ENCODE measurements at regions not wholly inside any gene's neighbourhood (a gene's known extent, or its start where the extent isn't known, plus 50 kb on each side); places are given as distances from the start of the nearest gene placed in this dataset.

DNA sequence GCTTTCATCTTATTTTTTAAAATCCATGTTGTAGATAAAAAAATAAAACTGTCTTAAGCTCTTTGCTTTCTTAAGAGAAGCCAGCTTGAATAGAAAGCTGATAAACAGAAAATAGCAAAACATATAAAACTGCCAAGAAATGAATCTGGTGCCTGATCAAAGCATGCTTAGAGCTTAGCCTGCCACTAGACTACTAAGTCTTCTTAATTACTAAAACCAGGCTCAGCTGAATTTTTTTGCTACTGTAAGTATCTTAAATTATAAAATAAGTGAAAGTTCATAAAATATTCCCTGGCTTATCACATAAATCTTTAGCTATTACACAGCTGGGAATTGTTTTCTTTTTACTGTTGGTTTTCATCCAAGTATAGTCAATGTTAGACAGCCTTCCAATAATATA lies 803.9 kb downstream of the DIPK2A start (continued):
- TF ChIP-seq, protein P1, sequence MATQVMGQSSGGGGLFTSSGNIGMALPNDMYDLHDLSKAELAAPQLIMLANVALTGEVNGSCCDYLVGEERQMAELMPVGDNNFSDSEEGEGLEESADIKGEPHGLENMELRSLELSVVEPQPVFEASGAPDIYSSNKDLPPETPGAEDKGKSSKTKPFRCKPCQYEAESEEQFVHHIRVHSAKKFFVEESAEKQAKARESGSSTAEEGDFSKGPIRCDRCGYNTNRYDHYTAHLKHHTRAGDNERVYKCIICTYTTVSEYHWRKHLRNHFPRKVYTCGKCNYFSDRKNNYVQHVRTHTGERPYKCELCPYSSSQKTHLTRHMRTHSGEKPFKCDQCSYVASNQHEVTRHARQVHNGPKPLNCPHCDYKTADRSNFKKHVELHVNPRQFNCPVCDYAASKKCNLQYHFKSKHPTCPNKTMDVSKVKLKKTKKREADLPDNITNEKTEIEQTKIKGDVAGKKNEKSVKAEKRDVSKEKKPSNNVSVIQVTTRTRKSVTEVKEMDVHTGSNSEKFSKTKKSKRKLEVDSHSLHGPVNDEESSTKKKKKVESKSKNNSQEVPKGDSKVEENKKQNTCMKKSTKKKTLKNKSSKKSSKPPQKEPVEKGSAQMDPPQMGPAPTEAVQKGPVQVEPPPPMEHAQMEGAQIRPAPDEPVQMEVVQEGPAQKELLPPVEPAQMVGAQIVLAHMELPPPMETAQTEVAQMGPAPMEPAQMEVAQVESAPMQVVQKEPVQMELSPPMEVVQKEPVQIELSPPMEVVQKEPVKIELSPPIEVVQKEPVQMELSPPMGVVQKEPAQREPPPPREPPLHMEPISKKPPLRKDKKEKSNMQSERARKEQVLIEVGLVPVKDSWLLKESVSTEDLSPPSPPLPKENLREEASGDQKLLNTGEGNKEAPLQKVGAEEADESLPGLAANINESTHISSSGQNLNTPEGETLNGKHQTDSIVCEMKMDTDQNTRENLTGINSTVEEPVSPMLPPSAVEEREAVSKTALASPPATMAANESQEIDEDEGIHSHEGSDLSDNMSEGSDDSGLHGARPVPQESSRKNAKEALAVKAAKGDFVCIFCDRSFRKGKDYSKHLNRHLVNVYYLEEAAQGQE (IDR thresholded peaks at IDR 0.05; ENCODE audit: unreplicated experiment): no peak
- TF ChIP-seq, protein P2, sequence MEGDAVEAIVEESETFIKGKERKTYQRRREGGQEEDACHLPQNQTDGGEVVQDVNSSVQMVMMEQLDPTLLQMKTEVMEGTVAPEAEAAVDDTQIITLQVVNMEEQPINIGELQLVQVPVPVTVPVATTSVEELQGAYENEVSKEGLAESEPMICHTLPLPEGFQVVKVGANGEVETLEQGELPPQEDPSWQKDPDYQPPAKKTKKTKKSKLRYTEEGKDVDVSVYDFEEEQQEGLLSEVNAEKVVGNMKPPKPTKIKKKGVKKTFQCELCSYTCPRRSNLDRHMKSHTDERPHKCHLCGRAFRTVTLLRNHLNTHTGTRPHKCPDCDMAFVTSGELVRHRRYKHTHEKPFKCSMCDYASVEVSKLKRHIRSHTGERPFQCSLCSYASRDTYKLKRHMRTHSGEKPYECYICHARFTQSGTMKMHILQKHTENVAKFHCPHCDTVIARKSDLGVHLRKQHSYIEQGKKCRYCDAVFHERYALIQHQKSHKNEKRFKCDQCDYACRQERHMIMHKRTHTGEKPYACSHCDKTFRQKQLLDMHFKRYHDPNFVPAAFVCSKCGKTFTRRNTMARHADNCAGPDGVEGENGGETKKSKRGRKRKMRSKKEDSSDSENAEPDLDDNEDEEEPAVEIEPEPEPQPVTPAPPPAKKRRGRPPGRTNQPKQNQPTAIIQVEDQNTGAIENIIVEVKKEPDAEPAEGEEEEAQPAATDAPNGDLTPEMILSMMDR (conservative IDR thresholded peaks at IDR 0.05; ENCODE audit: low read depth in 2 of 2): no peak
- TF ChIP-seq POLR2AphosphoS5 (IDR thresholded peaks at IDR 0.05; ENCODE audit: low read depth) (no peak), ZNF114 (CRISPR knock-in tag; IDR thresholded peaks at IDR 0.05) (no peak)

DNA sequence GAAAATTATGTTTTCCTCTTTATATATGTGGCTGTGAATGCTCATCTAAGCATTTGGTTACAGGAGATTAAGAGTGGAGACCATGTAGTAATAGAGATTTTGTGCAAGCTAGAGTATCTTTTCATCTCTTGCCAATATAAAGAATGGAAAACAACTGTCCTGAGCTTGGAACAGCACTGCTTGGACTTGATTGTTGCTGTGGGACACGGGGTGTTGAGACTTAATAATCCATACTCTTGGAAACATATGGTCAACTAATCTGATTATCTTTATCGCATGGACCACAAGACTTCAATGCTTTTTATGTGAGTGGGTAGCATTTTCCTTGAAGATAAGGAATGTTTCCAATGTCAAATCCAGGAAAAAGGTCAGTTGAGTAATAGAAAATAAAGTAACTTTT lies 806.3 kb downstream of the DIPK2A start:
- Histone ChIP-seq H3K36me3 (ENCODE audit: insufficient read depth) (no peaks in the 10 kb centered on the region), H3K79me2 (replicated peaks; ENCODE audit: insufficient read depth) (no peaks in the 10 kb centered on the region), H3K4me1 (ENCODE audit: insufficient read depth) (no peaks in the 10 kb centered on the region), H2AFZ (no peak overlapping the region), H3K27me3 (ENCODE audit: insufficient read depth) (no peaks in the 10 kb centered on the region), H3K4me2 (no peak overlapping the region), H3K4me3 (no peak overlapping the region), H3K27ac (ENCODE audit: low read depth) (no peak overlapping the region), H3K9me2 (ENCODE audit: insufficient read depth) (peaks cover 5% of the 10 kb centered on the region), H4K20me1 (replicated peaks; ENCODE audit: insufficient read depth) (no peaks in the 10 kb centered on the region), H3F3A (replicated peaks; ENCODE audit: low read depth) (no peaks in the 10 kb centered on the region)
- no peak overlapping the region for H3K27ac Mint-ChIP-seq
- no peaks in the 10 kb centered on the region for H3K9me3 Mint-ChIP-seq
- H3K36me3 Mint-ChIP-seq (ENCODE audit: low read depth): no peaks in the 10 kb centered on the region
- no peak overlapping the region for H3K4me3 Mint-ChIP-seq
- H3K4me1 Mint-ChIP-seq: no peaks in the 10 kb centered on the region
- ATAC-seq (no peak), DNase-seq (ENCODE audit: low spot score) (no peak)
- H3K27me3 Mint-ChIP-seq (ENCODE audit: insufficient read depth, low read depth, poor library complexity): no peaks in the 10 kb centered on the region
- TF ChIP-seq, protein P1 (IDR thresholded peaks at IDR 0.05; ENCODE audit: unreplicated experiment): no peak
- no peak for TF ChIP-seq JUNB (IDR thresholded peaks at IDR 0.05; ENCODE audit: unreplicated experiment)
- TF ChIP-seq, protein P2 (conservative IDR thresholded peaks at IDR 0.05; ENCODE audit: low read depth in 2 of 2): no peak
- TF ChIP-seq NANOG (IDR thresholded peaks at IDR 0.05; ENCODE audit: borderline replicate concordance): no peak
- TF ChIP-seq POLR2AphosphoS5 (IDR thresholded peaks at IDR 0.05; ENCODE audit: low read depth): no peak
- TF ChIP-seq, protein P3, sequence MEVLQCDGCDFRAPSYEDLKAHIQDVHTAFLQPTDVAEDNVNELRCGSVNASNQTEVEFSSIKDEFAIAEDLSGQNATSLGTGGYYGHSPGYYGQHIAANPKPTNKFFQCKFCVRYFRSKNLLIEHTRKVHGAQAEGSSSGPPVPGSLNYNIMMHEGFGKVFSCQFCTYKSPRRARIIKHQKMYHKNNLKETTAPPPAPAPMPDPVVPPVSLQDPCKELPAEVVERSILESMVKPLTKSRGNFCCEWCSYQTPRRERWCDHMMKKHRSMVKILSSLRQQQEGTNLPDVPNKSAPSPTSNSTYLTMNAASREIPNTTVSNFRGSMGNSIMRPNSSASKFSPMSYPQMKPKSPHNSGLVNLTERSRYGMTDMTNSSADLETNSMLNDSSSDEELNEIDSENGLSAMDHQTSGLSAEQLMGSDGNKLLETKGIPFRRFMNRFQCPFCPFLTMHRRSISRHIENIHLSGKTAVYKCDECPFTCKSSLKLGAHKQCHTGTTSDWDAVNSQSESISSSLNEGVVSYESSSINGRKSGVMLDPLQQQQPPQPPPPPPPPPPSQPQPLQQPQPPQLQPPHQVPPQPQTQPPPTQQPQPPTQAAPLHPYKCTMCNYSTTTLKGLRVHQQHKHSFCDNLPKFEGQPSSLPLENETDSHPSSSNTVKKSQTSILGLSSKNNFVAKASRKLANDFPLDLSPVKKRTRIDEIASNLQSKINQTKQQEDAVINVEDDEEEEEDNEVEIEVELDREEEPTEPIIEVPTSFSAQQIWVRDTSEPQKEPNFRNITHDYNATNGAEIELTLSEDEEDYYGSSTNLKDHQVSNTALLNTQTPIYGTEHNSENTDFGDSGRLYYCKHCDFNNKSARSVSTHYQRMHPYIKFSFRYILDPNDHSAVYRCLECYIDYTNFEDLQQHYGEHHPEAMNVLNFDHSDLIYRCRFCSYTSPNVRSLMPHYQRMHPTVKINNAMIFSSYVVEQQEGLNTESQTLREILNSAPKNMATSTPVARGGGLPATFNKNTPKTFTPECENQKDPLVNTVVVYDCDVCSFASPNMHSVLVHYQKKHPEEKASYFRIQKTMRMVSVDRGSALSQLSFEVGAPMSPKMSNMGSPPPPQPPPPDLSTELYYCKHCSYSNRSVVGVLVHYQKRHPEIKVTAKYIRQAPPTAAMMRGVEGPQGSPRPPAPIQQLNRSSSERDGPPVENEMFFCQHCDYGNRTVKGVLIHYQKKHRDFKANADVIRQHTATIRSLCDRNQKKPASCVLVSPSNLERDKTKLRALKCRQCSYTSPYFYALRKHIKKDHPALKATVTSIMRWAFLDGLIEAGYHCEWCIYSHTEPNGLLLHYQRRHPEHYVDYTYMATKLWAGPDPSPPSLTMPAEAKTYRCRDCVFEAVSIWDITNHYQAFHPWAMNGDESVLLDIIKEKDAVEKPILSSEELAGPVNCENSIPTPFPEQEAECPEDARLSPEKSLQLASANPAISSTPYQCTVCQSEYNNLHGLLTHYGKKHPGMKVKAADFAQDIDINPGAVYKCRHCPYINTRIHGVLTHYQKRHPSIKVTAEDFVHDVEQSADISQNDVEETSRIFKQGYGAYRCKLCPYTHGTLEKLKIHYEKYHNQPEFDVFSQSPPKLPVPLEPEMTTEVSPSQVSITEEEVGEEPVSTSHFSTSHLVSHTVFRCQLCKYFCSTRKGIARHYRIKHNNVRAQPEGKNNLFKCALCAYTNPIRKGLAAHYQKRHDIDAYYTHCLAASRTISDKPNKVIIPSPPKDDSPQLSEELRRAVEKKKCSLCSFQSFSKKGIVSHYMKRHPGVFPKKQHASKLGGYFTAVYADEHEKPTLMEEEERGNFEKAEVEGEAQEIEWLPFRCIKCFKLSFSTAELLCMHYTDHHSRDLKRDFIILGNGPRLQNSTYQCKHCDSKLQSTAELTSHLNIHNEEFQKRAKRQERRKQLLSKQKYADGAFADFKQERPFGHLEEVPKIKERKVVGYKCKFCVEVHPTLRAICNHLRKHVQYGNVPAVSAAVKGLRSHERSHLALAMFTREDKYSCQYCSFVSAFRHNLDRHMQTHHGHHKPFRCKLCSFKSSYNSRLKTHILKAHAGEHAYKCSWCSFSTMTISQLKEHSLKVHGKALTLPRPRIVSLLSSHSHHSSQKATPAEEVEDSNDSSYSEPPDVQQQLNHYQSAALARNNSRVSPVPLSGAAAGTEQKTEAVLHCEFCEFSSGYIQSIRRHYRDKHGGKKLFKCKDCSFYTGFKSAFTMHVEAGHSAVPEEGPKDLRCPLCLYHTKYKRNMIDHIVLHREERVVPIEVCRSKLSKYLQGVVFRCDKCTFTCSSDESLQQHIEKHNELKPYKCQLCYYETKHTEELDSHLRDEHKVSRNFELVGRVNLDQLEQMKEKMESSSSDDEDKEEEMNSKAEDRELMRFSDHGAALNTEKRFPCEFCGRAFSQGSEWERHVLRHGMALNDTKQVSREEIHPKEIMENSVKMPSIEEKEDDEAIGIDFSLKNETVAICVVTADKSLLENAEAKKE (CRISPR knock-in tag; IDR thresholded peaks at IDR 0.05): no peak
